GM21737 (cell line): ENCODE measurements at regions not wholly inside any gene's neighbourhood (a gene's known extent, or its start where the extent isn't known, plus 50 kb on each side); places are given as distances from the start of the nearest gene placed in this dataset.
"Not testable (repeated sequence)": the region's sequence is repeated elsewhere in the genome, so short reads cannot be mapped to it uniquely, and the experiment has no call there.

ENCODE experiments used
- ATAC-seq: cut with Tn5 transposase; IDR thresholded peaks from one replicate; pipeline ENCODE4 v1.9.1; 2021; ENCODE audit warnings: mild to moderate bottlenecking, moderate library complexity; ENCODE audit not compliant: unreplicated experiment

DNA sequence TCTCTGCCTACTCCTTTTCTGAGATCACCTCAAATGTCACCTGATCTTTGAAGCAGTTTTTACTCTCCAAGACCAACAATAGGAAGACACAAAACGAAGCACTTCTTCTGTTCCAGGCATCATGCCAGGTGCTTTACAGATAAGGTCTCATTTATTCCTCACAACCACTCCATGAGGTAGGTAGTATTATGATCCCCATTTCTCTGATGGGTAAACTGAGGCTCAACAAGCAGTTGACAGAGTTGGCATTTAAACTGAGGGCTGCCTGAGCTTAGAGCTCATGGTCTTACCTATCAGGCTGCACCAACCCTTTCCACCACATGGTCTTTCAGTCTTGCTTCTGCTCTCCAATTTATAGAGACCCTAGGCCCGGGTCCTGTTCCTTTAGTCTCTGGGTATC is 147.2 kb upstream of the JUN start:
- ATAC-seq: no peak

DNA sequence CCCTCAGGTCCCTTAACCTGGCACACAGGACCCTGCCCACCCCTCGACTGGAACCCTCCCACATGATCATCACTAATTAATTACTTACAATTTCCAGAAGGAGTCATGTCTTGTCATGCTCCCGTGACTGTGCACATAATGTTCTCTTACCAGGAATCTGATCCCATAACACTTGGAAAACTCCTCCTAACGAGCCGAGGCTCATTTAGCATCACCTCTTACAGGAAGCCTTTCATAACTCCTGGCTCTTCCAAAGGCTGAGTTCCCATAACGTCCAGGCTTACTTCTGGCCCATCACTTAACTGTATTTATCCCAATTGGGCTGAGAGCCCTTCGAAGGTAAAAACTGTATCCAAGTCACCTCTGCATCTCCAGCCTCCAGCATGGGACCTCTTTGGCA is 147.9 kb upstream of the JUN start:
- no peak for ATAC-seq

DNA sequence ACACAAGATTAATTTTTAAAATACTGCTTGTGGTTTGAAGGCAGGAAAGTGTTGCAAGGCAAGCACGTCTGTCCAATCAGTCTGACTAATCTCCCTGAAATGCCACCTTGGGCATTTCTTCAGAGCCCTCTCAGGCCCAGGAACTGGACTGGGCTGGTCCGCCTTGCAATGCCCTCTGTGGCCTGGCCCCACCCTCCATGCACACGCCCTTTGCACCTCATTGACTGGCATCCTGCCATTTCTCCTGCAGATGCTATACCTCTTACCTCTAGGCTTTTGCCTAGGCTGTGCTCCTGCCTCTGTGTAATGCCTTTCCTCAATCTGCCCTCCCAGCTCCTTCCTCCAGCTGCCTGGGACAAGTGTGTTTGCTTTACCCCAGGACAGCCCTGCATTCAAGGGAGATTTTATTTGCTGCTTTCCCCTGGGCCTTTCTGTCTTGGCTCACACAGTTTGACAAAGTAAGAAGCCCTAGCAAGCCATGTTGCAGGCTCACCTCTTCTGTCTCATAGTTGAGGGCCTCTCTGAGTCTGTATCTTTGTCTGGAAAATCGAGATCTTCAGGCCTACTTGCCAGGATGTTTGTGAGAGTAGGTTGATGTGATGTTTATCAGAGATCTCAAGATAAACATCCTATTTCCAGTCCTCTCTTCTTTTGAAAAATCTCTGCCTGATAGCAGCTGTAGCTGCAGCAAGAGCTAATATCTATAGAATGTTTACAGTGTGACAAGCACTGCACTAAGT is 149.2 kb upstream of the JUN start:
- ATAC-seq: no peak

DNA sequence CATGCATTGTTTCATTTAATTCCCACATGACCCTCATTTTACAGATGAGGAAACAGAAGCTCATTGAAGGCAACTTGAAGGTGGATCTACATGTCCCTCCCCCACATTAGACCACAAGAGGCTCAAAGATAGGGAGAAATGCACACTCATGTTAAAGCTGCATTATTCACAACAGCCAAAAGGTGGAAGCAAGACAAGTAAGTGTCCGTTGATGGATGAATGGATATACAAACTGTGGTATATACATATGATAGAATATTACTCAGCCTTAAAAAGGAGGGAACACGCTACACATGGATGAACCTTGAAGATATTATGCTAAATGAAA is 149.7 kb upstream of the JUN start:
- ATAC-seq: no peak

DNA sequence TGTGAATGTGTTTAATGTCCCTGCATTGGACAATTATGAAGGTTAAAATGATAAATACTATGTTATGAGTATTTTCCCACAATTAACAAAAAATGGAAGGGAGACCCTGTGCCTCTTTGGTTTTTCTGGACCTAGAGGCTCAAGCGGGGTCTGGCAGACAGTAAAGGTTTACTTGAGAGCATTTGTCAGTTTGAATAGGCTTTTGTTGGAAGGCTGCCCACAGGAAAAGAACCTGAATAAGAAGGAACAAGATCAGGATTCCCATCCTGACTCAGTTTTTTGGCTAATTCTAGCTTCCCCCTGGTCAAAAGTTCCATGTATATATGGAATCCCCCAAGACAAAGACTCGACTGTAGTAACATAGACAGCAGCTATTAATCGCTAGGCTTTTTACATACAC is 150.9 kb upstream of the JUN start:
- no peak for ATAC-seq

DNA sequence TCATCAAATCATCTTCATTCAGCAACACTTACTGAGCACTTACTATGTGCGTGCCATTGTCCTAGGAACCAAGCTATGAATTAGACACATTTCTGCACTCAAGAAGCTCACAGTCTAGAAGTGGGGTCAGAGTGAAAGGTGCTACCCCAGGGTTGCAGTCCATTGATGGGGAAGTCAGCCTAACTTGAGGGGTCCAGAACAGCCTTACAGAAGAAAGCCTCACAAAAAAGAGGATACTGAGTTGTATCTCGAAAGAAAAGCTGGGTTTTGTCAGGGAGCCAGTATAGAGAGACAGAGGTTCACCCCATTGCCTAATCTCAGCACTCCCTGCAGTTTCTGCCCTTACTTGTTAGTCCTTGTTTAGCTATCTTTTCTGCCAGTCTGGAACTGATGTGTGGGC is 153.1 kb upstream of the JUN start:
- no peak for ATAC-seq

DNA sequence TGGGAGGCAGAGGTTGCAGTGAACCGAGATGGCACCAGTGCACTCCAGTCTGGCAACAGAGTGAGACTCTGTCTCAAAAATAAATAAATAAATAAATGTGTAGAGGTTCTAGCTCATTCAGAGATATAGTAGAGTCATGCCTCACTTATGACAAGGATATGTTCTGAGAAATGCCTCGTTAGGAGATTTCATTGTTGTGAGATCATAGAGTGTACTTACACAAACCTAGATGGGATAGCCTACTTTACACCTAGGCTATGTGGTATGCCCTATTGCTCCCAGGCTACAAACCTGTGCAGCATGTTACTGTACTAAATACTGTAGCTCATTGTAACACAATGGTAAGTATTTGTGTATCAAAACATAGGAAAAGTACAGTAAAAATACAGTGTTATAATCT is 155.3 kb upstream of the JUN start:
- no peak for ATAC-seq

DNA sequence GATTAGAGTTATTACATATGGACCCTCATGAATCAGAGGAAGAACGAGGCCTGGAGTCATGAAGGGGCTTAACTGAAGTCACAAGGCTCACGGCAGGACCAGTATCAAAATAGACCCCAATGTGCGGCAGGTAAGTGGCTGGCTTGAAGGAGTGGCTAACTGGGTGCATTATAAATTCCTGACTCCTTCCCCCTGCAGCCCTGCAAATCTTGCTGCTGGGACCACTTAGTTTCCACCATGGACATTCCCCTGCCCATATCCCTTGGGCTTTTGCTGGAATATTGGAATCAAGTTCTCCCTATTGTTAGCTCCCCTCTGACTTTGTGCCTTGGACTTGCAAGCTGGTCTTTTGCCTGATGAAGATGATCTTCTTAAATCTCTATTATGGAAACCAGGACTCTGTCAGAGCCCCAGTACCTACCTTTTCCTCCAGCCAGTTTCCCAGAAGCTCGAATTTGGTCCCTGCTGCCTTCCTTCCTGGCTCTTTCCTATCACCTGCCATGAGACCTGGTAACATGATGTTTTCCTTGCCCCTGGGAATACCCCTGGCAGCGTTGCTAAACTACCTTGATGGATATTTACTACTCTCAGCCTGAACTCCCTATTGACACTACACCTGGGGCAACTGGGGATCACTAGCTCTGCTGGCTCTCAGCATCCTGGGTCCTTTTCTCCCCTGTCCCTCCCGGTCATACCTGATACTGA is 156.0 kb upstream of the JUN start:
- no peak for ATAC-seq

DNA sequence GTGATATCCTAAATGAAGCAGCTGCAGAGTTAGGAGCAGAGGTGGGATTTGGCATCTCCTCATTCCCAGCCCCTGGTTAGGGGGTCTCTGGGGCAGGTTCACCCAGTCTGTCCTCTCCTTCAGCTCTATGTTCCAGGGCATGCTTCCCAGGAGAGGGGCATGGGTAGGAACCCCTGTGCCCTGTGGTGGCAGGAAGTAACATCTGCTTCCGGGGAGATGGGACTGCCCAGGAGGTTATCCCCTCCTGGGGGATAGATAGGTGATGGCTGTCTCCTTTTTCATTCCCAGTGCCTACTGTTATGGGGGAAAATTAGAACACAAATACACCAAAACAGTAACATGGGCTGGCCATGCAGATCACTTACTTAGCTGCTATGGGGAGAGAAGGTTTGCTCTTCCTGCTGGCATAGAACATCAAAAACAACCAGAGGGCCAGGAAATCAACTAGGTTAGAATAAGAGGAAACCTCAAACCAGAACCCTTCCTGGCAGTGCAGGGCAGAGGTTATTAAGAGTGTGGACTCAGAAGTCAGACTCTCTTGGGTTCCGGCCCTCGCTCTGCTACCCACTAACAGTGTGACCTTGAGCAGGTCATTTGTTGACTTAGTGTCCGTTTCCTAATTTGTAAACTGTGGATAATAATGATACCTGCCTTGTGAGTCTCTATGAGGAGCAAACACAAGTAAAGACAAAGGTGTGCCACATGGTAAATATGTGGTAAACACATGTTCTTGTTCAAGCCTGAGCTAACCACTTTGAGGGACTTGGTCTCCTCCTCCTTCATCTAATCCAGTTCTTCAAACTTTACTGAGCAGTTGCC is 157.8 kb upstream of the JUN start:
- no peak for ATAC-seq

DNA sequence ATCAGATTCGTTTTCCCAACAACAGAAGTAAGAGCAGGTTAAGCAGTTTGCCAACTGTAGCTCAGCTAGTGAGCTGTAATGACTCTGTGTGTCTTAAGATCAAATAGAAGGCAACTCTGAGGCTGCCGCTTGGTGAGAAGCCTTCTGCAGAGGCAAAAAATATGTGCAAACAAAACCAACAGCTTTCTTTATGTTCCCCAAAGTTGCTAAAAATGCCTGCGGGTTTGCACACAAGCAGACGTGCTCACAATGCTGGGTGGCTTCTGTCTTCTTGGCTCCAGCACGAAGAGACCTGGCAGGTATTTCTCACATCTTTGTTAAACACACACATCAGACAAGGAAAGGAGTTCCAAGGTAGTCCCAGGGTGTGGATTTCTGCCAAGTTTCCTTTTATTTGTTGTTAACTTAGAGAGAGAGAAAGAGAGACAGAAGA is 158.9 kb upstream of the JUN start:
- no peak for ATAC-seq

DNA sequence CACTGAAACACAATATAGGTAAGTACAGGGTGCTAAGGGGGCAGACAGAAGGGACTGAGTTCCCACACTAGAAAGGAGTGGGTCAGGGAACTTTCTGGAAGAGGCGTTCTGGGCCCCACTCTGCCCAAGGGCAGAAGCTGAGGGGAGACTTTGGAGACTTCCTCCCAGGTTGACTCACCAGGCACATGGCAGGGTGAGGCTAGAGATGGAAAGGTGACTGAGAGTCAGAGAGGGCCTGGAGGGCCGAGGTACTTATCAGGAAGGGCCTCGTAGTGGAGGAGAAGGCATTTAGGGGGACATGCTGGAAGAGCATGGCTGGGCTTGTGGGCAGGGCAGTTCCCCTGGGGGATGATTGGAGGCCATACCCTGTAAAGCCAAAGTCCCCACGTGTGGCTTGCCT is 159.9 kb upstream of the JUN start:
- no peak for ATAC-seq

DNA sequence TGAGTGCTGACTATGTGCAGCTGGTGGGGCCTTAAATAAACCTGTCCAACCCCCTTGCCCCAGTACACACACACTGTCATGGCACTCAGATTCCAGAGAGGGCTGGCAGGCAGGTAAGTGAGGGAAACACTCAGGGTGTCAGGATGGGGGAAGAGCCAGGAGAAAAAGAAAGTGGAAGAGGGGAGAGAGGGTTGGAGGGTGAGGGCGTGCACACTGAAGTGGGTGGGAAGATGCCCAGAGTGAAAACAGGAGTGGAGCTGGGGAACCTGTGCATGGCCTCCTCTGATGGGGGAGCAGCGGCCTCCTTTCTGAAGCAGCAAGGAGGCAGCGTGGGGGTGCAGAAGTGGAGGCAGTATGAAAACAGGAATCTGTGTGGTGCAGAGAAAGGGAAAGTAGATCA is 160.6 kb upstream of the JUN start:
- no peak for ATAC-seq

DNA sequence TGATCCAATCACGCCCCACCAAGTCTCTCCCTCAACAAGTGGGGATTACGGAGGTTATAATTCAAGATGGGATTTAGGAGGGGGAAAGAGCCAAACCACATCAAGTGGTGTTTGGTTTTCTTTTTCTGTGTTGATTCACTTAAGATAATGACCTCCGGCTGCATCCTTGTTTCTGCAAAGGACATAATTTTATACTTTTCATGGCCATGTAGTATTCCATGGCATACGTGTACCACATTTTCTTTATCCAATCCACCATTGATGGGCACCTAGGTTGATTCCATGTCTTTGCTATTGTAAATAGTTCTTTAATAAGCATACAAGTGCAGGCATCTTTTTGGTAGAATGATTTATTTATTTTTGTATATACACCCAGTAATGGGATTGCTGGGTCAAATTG is 162.5 kb upstream of the JUN start:
- ATAC-seq: no peak

DNA sequence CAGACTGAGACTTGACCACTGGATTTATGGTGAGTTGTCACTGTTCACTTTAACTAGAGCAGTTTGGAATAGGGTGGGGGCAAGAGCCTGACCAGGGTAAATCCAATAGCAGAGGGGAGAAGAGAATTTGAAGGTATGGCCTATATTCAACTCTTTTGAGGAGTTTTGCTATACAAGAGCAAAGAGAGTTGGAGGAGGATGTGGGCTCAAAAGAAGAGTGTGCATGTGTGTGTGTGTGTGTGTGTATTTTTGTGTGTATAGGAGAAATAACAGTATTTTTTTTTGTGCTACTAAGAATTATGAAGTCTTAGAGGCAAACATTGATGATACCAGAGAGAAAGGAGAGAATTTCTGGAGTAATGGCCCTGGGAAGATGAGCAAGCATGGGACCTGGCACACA is 164.8 kb upstream of the JUN start:
- ATAC-seq: no peak

DNA sequence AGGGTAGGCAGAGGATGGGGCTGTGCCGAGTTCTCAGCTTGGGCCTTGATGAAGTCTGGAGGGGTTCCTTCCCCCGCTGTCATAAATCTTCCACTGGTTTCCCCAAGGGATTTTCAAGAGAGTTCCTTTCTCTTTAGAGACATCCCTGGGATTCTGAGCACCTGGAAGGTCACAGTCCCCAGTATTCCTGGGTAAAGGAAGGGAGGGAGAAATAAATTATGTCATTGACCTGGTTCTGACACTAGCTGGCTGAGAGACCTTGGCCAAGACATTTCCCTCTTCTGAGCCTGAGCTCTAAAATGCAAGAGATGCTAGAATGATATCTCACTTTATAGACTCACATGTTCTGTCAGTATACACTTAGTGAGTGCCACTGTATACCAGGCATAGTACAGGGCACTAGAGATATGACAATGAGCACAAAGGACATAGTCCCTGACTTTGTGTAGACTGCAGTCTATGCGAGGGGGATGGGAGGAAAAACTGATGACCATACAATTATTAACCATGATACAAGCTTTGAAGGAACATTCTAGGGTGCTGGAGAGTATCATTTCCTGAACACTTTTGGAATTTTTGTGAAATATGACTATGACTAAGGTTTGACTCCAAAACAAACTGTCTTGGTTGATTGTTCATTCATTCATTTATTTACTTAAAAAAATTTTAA is 165.8 kb upstream of the JUN start:
- ATAC-seq: no peak

DNA sequence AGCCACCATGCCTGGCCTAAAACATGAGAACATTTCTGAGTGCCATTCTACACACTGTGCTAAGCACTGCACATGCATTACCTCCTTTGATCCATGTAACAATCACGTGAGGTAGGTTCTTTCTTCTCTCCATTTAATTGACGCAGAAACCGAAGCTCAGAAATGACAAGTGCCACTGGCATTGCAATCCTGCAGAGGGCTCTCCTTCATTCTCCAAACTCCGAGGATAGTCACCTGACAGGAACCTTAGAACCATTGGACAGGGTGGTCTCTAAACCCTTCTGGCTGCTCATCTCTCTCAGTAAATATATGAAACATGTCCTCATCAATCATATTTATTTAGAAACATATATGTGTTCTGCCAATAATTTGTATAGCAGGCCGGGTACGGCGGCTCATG is 167.1 kb upstream of the JUN start:
- no peak for ATAC-seq

DNA sequence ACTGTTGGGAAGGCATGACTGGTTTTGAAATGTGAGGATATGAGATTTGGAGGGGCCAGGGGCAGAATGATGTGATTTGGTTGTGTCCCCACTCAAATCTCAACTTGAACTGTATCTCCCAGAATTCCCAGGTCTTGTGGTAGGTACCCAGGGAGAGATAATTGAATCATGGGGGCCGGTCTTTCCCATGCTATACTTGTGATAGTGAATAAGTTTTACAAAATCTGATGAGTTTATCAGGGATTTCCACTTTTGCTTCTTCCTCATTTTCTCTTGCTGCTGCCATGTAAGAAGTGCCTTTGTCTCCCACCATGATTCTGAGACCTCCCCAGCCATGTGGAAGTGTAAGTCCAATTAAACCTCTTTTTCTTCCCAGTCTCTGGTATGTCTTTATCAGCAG is 170.1 kb upstream of the JUN start:
- ATAC-seq: not testable (repeated sequence)

DNA sequence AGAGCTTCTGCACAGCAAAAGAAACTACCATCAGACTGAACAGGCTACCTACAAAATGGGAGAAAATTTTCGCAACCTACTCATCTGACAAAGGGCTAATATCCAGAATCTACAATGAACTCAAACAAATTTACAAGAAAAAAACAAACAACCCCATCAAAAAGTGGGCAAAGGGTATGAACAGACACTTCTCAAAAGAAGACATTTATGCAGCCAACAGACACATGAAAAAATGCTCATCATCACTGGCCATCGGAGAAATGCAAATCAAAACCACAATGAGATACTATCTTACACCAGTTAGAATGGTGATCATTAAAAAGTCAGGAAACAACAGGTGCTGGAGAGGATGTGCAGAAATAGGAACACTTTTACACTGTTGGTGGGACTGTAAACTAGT is 179.4 kb upstream of the JUN start:
- not testable (repeated sequence) for ATAC-seq

DNA sequence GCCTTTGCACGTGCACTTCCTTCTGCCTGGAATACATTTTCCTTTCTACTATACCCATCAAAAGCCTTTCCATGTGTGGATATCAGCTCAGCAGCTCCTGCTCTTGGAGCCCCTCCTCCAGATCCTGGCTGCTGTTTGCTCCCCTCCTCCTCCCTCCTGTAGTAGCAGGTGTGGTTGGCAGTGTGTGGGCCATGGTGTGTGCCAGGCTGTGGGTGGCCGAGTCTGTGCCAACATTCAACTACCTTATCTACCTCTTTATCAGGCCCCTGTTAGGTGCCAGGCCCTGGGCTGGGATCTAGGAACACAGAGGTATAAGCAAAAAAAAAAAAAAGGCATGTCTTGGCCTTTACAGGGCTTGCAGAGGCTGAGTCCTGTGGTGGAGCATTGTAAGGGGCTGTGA is 180.6 kb upstream of the JUN start:
- no peak for ATAC-seq

DNA sequence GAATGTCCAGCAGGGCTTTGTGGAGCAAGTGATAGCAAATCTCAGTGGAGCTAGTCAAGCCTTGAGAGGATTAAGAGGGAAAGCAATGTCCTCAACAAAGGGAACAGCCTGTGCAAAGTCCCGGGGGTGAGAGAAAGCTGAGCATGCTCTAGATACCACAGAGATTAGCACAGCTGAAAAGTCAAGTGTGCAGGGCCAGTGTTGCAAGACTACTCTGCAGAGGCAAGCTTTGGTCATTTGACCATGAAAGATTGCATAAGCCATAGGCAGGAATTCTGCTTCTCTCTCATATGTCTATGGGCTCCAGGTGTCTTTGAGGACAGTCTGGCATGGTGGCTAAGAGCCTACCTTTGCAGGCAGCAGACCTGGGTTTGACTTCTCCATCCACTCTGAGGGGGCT is 181.0 kb upstream of the JUN start:
- no peak for ATAC-seq

DNA sequence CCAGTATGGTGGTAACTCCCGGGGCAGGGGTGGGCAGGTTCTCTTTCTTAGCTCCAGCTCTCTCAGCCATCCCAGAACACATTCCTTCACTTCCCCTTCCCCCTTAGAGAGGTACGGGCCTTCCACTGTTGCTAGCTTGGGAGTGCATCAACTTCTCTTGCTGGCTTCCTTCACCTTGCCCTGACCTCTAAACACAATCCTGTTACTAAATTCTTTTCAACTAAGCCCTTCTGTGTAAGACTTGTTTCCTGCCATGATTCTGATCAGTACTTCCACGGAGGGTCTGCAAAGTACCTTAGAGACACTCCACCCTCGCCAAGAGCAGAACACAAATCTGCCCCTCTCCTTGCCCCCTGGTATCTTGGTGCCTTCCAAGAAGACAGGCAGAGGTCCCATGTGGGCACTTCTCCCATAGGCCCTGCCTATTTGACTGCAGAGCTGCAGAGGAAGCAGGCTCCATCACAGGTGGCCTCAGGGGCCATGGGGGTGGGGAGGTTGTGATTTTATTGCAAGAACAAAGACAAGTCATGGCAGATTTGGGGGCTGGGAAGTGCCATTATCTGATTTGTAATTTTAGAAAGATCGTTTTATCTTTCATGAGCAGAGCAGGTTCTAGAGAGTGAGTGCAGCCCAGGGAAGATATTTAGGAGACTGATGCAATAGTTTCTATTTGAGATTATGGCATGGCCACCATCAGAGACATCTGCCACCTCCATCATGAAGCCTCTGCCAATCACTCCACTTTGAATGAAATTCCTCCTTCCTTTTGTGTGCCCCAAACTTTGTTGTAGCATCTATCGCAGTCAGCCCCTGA is 182.5 kb upstream of the JUN start:
- no peak for ATAC-seq
